HG03457 (cell line): ENCODE measurements at regions not wholly inside any gene's neighbourhood (a gene's known extent, or its start where the extent isn't known, plus 50 kb on each side); places are given as distances from the start of the nearest gene placed in this dataset.
"Not testable (repeated sequence)": the region's sequence is repeated elsewhere in the genome, so short reads cannot be mapped to it uniquely, and the experiment has no call there.

Experiments
- ATAC-seq: cut with Tn5 transposase; IDR thresholded peaks from one replicate; pipeline ENCODE4 v1.9.1; 2021; ENCODE audit warnings: moderate number of reproducible peaks; ENCODE audit not compliant: unreplicated experiment

- ATAC-seq: not testable (repeated sequence)
These were observed 63.8 kb downstream of the NSUN5 start for GRCh38 chr7:73244782-73245311.

- peak; percentile 87 for ATAC-seq
These were observed 73.5 kb downstream of the NSUN5 start for GRCh38 chr7:73234994-73235717.

GRCh38 chr7:73225745-73226144, 82.9 kb downstream of the NSUN5 start:
- not testable (repeated sequence) for ATAC-seq

GRCh38 chr7:73221724-73222123, 86.9 kb downstream of the NSUN5 start:
- not testable (repeated sequence) for ATAC-seq

GRCh38 chr7:73220766-73221370, 87.8 kb downstream of the NSUN5 start:
- ATAC-seq: peak; percentile 37

GRCh38 chr7:73220357-73220756, 88.3 kb downstream of the NSUN5 start:
- peak; percentile 82 for ATAC-seq

- ATAC-seq: not testable (repeated sequence)
These were observed 89.8 kb downstream of the NSUN5 start for GRCh38 chr7:73218802-73219201.

- not testable (repeated sequence) for ATAC-seq
These were observed 92.5 kb downstream of the NSUN5 start for GRCh38 chr7:73216046-73216675.

- ATAC-seq: not testable (repeated sequence)
These were observed 93.4 kb downstream of the NSUN5 start for GRCh38 chr7:73215232-73215631.

GRCh38 chr7:73214471-73214870, 94.2 kb downstream of the NSUN5 start:
- ATAC-seq: not testable (repeated sequence)

- not testable (repeated sequence) for ATAC-seq
These were observed 95.5 kb downstream of the NSUN5 start for GRCh38 chr7:73213076-73213475.

- ATAC-seq: not testable (repeated sequence)
These were observed 103.0 kb downstream of the NSUN5 start for GRCh38 chr7:73205594-73205993.

- ATAC-seq: not testable (repeated sequence)
These were observed 103.7 kb downstream of the NSUN5 start for GRCh38 chr7:73204898-73205297.

GRCh38 chr7:73203312-73203711, 105.3 kb downstream of the NSUN5 start:
- not testable (repeated sequence) for ATAC-seq

- not testable (repeated sequence) for ATAC-seq
These were observed 107.4 kb downstream of the NSUN5 start for GRCh38 chr7:73201264-73201663.

GRCh38 chr7:73200518-73201099, 108.0 kb downstream of the NSUN5 start:
- ATAC-seq: not testable (repeated sequence)

GRCh38 chr7:73193991-73194390, 108.2 kb upstream of the SPDYE9 start:
- not testable (repeated sequence) for ATAC-seq

- not testable (repeated sequence) for ATAC-seq
These were observed 104.8 kb upstream of the SPDYE9 start for GRCh38 chr7:73190483-73191155.

- not testable (repeated sequence) for ATAC-seq
These were observed 102.4 kb upstream of the SPDYE9 start for GRCh38 chr7:73188287-73188686.

- not testable (repeated sequence) for ATAC-seq
These were observed 100.9 kb upstream of the SPDYE9 start for GRCh38 chr7:73186589-73187309.
